A673 (cell line): ENCODE measurements at regions not wholly inside any gene's neighbourhood (a gene's known extent, or its start where the extent isn't known, plus 50 kb on each side); places are given as distances from the start of the nearest gene placed in this dataset.

Experiments
- CTCF ChIP-seq: fragments of 300-800, 200-600 bp; sonication (generic); conservative IDR thresholded peaks from 2 replicates; pipeline ENCODE4 v1.5.1; 2017; ENCODE audit warnings: low read depth, mild to moderate bottlenecking, antibody characterized with exemption, low read length, moderate library complexity, mixed read lengths
- EZH2 ChIP-seq: fragments of 200-600 bp; sonication (generic); IDR thresholded peaks from 2 replicates; pipeline ENCODE4 v1.6.1; 2017; ENCODE audit warnings: borderline replicate concordance, low read depth, mild to moderate bottlenecking, mixed read lengths, antibody characterized with exemption, low read length; ENCODE audit not compliant: poor library complexity, severe bottlenecking

GRCh38 chr9:108360304-108360703, 495.5 kb downstream of the ACTL7B start:
- TF ChIP-seq CTCF: no peak
- TF ChIP-seq EZH2: no peak
